ENCODE measurements at regions not wholly inside any gene's neighbourhood (a gene's known extent, or its start where the extent isn't known, plus 50 kb on each side); places are given as distances from the start of the nearest gene placed in this dataset.

- POLR2A ChIA-PET: interaction anchor here (0.7 to 1.1 kb wide), 2 partner anchors 8 to 37 kb away, joined by 3 to 6 read pairs; no protein-coding TSS in a partner anchor
- H4K20me1 ChIP-seq (replicated peaks; ENCODE audit: control insufficient read depth, insufficient read depth, low read length): no peaks in the 10 kb centered on the region
- in situ Hi-C loops (cut with MboI): no loop called here
- H3K4me3 ChIP-seq: no peak overlapping the region
- no peak for FAIRE-seq
- no peak overlapping the region for H3K9ac ChIP-seq (ENCODE audit: insufficient read depth in 1 of 2, low read depth in 2 of 2, low read length in 2 of 2)
- ATAC-seq: no peak
- no peaks in the 10 kb centered on the region for H3K27me3 ChIP-seq (ENCODE audit: control insufficient read depth in 2 of 2, insufficient read depth in 2 of 2, low read length in 2 of 2)
- intact Hi-C loops (cut with micrococcal nuclease): no loop called here
- no peaks in the 10 kb centered on the region for H3K9me3 ChIP-seq (replicated peaks; ENCODE audit: control insufficient read depth, insufficient read depth, low read depth, low read length)
- no peak overlapping the region for H3K4me2 ChIP-seq (ENCODE audit: insufficient read depth, low read length)
- no TSS peak for BruUV-seq (replicated peaks)
- no peak overlapping the region for H3K27ac ChIP-seq (ENCODE audit: extremely low read depth, low read depth, low read length)
- H3K36me3 ChIP-seq (ENCODE audit: control insufficient read depth, insufficient read depth, low read length): no peaks in the 10 kb centered on the region
- CTCF ChIA-PET (ENCODE audit: low intra/inter-chr PET ratio): no interaction called here
- no peak for DNase-seq (ENCODE audit: extremely low read depth in 1 of 4, low spot score in 3 of 4)
- no peaks in the 10 kb centered on the region for H3K9me1 ChIP-seq (ENCODE audit: control insufficient read depth, insufficient read depth, low read length)
- TF ChIP-seq ZFP36 (IDR thresholded peaks at IDR 0.05; ENCODE audit: low read depth, low read length, partially characterized antibody) (no peak), CUX1 (CRISPR knock-in tag; IDR thresholded peaks at IDR 0.05) (no peak), HLTF (IDR thresholded peaks at IDR 0.05) (no peak), ZNF316 (IDR thresholded peaks at IDR 0.05) (no peak), CEBPG (CRISPR knock-in tag; IDR thresholded peaks at IDR 0.05) (no peak), CEBPG (tag; conservative IDR thresholded peaks at IDR 0.05 in 1 of 2, IDR thresholded peaks at IDR 0.05 in 1 of 2) (no peak), CBX2 (IDR thresholded peaks at IDR 0.05; ENCODE audit: insufficient read depth, low read length, poor library complexity, severe bottlenecking) (no peak), MLLT1 (IDR thresholded peaks at IDR 0.05) (no peak)
- H3K4me1 ChIP-seq (replicated peaks in 1 of 2; ENCODE audit: control insufficient read depth in 2 of 2, insufficient read depth in 2 of 2, low read length in 2 of 2): no peaks in the 10 kb centered on the region
- 0% methylated on average over 2 of the region's 2 CpGs for WGBS (ENCODE audit: insufficient coverage, low coverage, missing lambda C conversion rate)
- no peak overlapping the region for H2AFZ ChIP-seq (ENCODE audit: low read depth, low read length)
- no peaks in the 10 kb centered on the region for H3K79me2 ChIP-seq (ENCODE audit: control insufficient read depth, insufficient read depth, low read length)
Observed at GRCh38 chr16:55265926-55266325, 58.1 kb upstream of the IRX6 start.

Measured in K562 (cell line).